ENCODE measurements at regions not wholly inside any gene's neighbourhood (a gene's known extent, or its start where the extent isn't known, plus 50 kb on each side); places are given as distances from the start of the nearest gene placed in this dataset.
"Not testable (repeated sequence)": the region's sequence is repeated elsewhere in the genome, so short reads cannot be mapped to it uniquely, and the experiment has no call there.

- H3K4me3 Mint-ChIP-seq = no peak overlapping the region
- no peak overlapping the region for H3K27ac Mint-ChIP-seq
- no peaks in the 10 kb centered on the region for H3K27me3 Mint-ChIP-seq (ENCODE audit: low read depth, poor library complexity)
- peaks cover 10% of the 10 kb centered on the region for H3K4me1 Mint-ChIP-seq
- DNase-seq = no peak
- H3K36me3 Mint-ChIP-seq (ENCODE audit: low read depth) = no peaks in the 10 kb centered on the region
- no peaks in the 10 kb centered on the region for H3K9me3 Mint-ChIP-seq
- no peak for TF ChIP-seq CTCF (IDR thresholded peaks at IDR 0.05)
Observed at GRCh38 chr1:99500541-99500940, 145.4 kb upstream of the PALMD start.

GRCh38 chr1:99501871-99502270 is 144.0 kb upstream of the PALMD start:
- H3K4me3 Mint-ChIP-seq = no peak overlapping the region
- H3K4me1 Mint-ChIP-seq = peaks cover 10% of the 10 kb centered on the region
- peaks cover 8% of the 10 kb centered on the region for H3K9me3 Mint-ChIP-seq
- no peak for DNase-seq
- no peaks in the 10 kb centered on the region for H3K36me3 Mint-ChIP-seq (ENCODE audit: low read depth)
- no peak for TF ChIP-seq CTCF (IDR thresholded peaks at IDR 0.05)
- H3K27ac Mint-ChIP-seq = no peak overlapping the region
- no peaks in the 10 kb centered on the region for H3K27me3 Mint-ChIP-seq (ENCODE audit: low read depth, poor library complexity)

- Mint-ChIP-seq H3K4me3 (no peak overlapping the region), H3K4me1 (peaks cover 10% of the 10 kb centered on the region), H3K27ac (no peak overlapping the region), H3K36me3 (ENCODE audit: low read depth) (peaks cover 4% of the 10 kb centered on the region), H3K9me3 (peaks cover 14% of the 10 kb centered on the region), H3K27me3 (ENCODE audit: low read depth, poor library complexity) (no peaks in the 10 kb centered on the region)
- no peak for TF ChIP-seq CTCF (IDR thresholded peaks at IDR 0.05)
- no peak for DNase-seq
Observed at GRCh38 chr1:99502400-99502799, 143.5 kb upstream of the PALMD start.

GRCh38 chr1:99503276-99503747 is 142.6 kb upstream of the PALMD start:
- Mint-ChIP-seq H3K9me3 (peaks cover 18% of the 10 kb centered on the region), H3K36me3 (ENCODE audit: low read depth) (peaks cover 4% of the 10 kb centered on the region), H3K27ac (no peak overlapping the region), H3K27me3 (ENCODE audit: low read depth, poor library complexity) (no peaks in the 10 kb centered on the region), H3K4me3 (no peak overlapping the region), H3K4me1 (peaks cover 10% of the 10 kb centered on the region)
- DNase-seq = no peak
- TF ChIP-seq CTCF (IDR thresholded peaks at IDR 0.05) = no peak

GRCh38 chr1:99504287-99504686 is 141.6 kb upstream of the PALMD start:
- Mint-ChIP-seq H3K4me1 (peaks cover 10% of the 10 kb centered on the region), H3K27me3 (ENCODE audit: low read depth, poor library complexity) (no peaks in the 10 kb centered on the region), H3K9me3 (peaks cover 24% of the 10 kb centered on the region), H3K27ac (no peak overlapping the region), H3K36me3 (ENCODE audit: low read depth) (peaks cover 4% of the 10 kb centered on the region), H3K4me3 (no peak overlapping the region)
- no peak for DNase-seq
- no peak for TF ChIP-seq CTCF (IDR thresholded peaks at IDR 0.05)

- H3K27me3 Mint-ChIP-seq (ENCODE audit: low read depth, poor library complexity) = no peaks in the 10 kb centered on the region
- no peak for TF ChIP-seq CTCF (IDR thresholded peaks at IDR 0.05)
- peaks cover 38% of the 10 kb centered on the region for H3K9me3 Mint-ChIP-seq
- no peak for DNase-seq
- peaks cover 4% of the 10 kb centered on the region for H3K36me3 Mint-ChIP-seq (ENCODE audit: low read depth)
- H3K4me1 Mint-ChIP-seq = no peaks in the 10 kb centered on the region
- no peak overlapping the region for H3K27ac Mint-ChIP-seq
- no peak overlapping the region for H3K4me3 Mint-ChIP-seq
Observed at GRCh38 chr1:99506631-99507030, 139.3 kb upstream of the PALMD start.

- not testable (repeated sequence) for DNase-seq; H3K36me3 Mint-ChIP-seq (ENCODE audit: low read depth); H3K27me3 Mint-ChIP-seq (ENCODE audit: low read depth, poor library complexity); H3K27ac Mint-ChIP-seq; H3K4me1 Mint-ChIP-seq; H3K4me3 Mint-ChIP-seq
- peaks cover 38% of the 10 kb centered on the region for H3K9me3 Mint-ChIP-seq
Observed at GRCh38 chr1:99507446-99507845, 138.5 kb upstream of the PALMD start.

All from nephron progenitor cell (in vitro differentiated cells).